Osteoblast (primary cell): ENCODE measurements at regions not wholly inside any gene's neighbourhood (a gene's known extent, or its start where the extent isn't known, plus 50 kb on each side); places are given as distances from the start of the nearest gene placed in this dataset.

Source experiments
- DNase-seq: peaks from one replicate; pipeline ENCODE4 v3.0.0; 2011; ENCODE audit warnings: low spot score, mixed read lengths; ENCODE audit not compliant: insufficient read length; ENCODE audit errors: missing footprints
- H2AFZ ChIP-seq: 2 replicates; pipeline ENCODE4 v1.6.0; 2011; ENCODE audit warnings: mild to moderate bottlenecking, low read length
- H3K27ac ChIP-seq: 2 replicates; pipeline ENCODE4 v1.5.1; 2011; ENCODE audit warnings: mild to moderate bottlenecking, low read depth, low read length, moderate library complexity
- H3K27me3 ChIP-seq: 2 replicates; pipeline ENCODE4 v1.6.0; 2012; ENCODE audit warnings: mild to moderate bottlenecking, control low read depth, inconsistent platforms, low read length, moderate library complexity; ENCODE audit not compliant: insufficient read depth
- H3K36me3 ChIP-seq: 2 replicates; pipeline ENCODE4 v1.5.1; 2011; ENCODE audit warnings: mild to moderate bottlenecking, low read length, control low read depth, moderate library complexity; ENCODE audit not compliant: insufficient read depth
- H3K4me1 ChIP-seq: 2 replicates; pipeline ENCODE4 v1.5.1; 2011; ENCODE audit warnings: mild to moderate bottlenecking, low read length, control low read depth, moderate library complexity; ENCODE audit not compliant: insufficient read depth
- H3K4me2 ChIP-seq: 2 replicates; pipeline ENCODE4 v1.6.0; 2011; ENCODE audit warnings: mild to moderate bottlenecking, low read length; ENCODE audit not compliant: insufficient read depth
- H3K4me3 ChIP-seq: fragments of 200-600 bp; sonication (generic); 3 replicates; pipeline ENCODE4 v1.5.1; 2012; ENCODE audit warnings: mild to moderate bottlenecking, low read length, inconsistent platforms; ENCODE audit not compliant: insufficient read depth
- H3K79me2 ChIP-seq: 2 replicates; pipeline ENCODE4 v1.6.0; 2012; ENCODE audit warnings: mild to moderate bottlenecking, low read length, control low read depth, inconsistent platforms; ENCODE audit not compliant: insufficient read depth
- H3K9me3 ChIP-seq: 2 replicates; pipeline ENCODE4 v1.5.1; 2011; ENCODE audit warnings: low read depth, low read length, control low read depth
- H4K20me1 ChIP-seq: 2 replicates; pipeline ENCODE4 v1.6.0; 2012; ENCODE audit warnings: mild to moderate bottlenecking, low read length, control low read depth; ENCODE audit not compliant: insufficient read depth
- TF ChIP-seq, protein P1 (sequence below): IDR thresholded peaks from 2 replicates; pipeline ENCODE4 v1.5.1; 2011; ENCODE audit warnings: mild to moderate bottlenecking, low read depth, low read length, moderate library complexity; ENCODE audit errors: extremely low read depth

DNA sequence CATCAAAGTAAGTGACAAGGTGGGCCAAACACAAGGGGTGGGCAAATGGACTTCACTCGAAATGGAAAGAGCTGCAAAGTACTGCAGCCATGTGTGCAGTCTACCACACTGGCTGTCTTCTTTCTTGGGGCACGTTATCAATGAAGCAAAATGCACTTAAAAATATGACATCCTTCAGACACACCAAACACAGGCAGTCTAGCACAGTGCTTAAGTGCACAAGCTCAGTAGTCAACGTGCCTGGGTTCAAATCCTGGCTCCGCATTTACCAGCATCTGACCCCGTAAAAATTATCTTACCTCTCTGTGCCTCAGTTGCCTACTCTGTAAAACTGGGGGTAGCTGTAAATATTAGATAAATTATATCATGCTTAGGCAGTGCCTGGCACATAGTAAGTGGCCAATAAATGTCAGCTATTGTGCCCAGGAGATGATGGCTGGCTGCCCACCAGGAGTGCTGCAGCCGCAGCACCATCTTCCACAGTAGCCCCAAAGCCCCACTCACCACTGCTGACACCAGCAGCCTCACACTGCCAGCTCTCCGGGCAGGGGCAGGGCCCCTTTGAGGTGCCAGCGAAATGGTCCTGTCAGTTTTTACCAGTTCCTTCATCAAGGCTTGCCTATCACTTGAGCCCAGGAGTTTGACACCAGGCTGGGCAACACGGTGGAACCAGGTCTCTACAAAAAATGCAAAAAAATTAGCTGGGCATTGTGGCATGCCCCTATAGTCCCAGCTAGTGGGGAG, 121.8 kb upstream of the SLC1A4 start:
- Histone ChIP-seq H3K4me1 (peaks cover 24% of the 10 kb centered on the region), H2AFZ (peak overlapping the region; percentile 39), H3K36me3 (no peaks in the 10 kb centered on the region), H3K27me3 (no peaks in the 10 kb centered on the region), H3K4me3 (no peak overlapping the region), H4K20me1 (no peaks in the 10 kb centered on the region), H3K79me2 (no peaks in the 10 kb centered on the region), H3K4me2 (peak overlapping the region; percentile 90), H3K9me3 (no peaks in the 10 kb centered on the region), H3K27ac (no peak overlapping the region)
- TF ChIP-seq, protein P1, sequence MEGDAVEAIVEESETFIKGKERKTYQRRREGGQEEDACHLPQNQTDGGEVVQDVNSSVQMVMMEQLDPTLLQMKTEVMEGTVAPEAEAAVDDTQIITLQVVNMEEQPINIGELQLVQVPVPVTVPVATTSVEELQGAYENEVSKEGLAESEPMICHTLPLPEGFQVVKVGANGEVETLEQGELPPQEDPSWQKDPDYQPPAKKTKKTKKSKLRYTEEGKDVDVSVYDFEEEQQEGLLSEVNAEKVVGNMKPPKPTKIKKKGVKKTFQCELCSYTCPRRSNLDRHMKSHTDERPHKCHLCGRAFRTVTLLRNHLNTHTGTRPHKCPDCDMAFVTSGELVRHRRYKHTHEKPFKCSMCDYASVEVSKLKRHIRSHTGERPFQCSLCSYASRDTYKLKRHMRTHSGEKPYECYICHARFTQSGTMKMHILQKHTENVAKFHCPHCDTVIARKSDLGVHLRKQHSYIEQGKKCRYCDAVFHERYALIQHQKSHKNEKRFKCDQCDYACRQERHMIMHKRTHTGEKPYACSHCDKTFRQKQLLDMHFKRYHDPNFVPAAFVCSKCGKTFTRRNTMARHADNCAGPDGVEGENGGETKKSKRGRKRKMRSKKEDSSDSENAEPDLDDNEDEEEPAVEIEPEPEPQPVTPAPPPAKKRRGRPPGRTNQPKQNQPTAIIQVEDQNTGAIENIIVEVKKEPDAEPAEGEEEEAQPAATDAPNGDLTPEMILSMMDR = no peak
- DNase-seq = no peak

GRCh38 chr2:64869126-64869525, 120.1 kb upstream of the SLC1A4 start:
- Histone ChIP-seq H3K4me1 (peaks cover 27% of the 10 kb centered on the region), H3K27me3 (no peaks in the 10 kb centered on the region), H3K4me2 (no peak overlapping the region), H2AFZ (no peak overlapping the region), H4K20me1 (no peaks in the 10 kb centered on the region), H3K79me2 (no peaks in the 10 kb centered on the region), H3K4me3 (no peak overlapping the region), H3K9me3 (no peaks in the 10 kb centered on the region), H3K36me3 (no peaks in the 10 kb centered on the region), H3K27ac (no peak overlapping the region)
- peak; percentile 81 for DNase-seq
- TF ChIP-seq, protein P1 = no peak

DNA sequence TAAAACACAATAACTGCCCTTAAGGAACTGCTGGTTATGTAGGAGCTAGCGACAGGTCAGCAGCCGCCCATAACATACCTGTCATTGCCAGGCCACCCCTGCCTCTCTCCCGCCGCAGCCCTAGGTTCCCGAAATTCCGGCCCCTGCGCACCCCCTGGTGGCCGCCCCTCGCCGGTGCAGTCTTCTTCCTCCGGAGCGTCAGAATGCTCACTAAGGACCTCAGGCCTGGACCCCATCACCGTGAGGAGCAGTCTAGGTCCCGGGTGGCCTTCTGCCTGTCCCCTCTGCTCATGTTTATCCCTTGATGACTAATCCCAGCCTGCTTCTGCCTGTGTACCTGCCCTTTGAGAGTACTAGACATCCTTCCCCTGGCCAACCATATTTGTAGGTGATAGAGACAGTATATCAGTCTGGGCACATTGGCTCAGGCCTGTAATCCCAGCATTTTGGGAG, 115.7 kb upstream of the SLC1A4 start:
- peaks cover 9% of the 10 kb centered on the region for H3K4me1 ChIP-seq
- peak overlapping the region; percentile 56 for H3K4me3 ChIP-seq
- no peaks in the 10 kb centered on the region for H3K79me2 ChIP-seq
- TF ChIP-seq, protein P1 = peak; percentile 96
- H3K27ac ChIP-seq = no peak overlapping the region
- no peaks in the 10 kb centered on the region for H3K27me3 ChIP-seq
- H3K9me3 ChIP-seq = no peaks in the 10 kb centered on the region
- peak; percentile 86 for DNase-seq
- no peaks in the 10 kb centered on the region for H3K36me3 ChIP-seq
- H2AFZ ChIP-seq = peak overlapping the region; percentile 89
- peak overlapping the region; percentile 74 for H3K4me2 ChIP-seq
- H4K20me1 ChIP-seq = no peaks in the 10 kb centered on the region

DNA sequence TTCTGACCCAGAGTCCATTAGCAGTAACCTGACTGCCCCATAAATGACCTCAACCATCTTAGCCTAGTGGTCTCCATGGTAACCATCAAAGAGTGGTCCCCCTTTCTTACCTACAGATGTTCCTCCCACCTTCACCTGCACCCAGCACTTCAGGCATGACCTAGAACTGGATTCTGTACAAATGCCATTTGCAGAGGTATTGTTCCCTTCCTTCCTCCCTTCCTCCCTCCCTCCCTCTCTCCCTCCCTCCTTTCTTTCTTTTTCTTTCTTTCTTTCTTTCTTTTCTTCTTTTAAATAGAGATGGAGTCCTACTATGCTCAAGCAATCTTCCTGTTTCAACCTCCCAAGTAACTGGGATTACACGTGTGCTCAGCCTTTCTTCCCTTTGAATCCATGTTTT, 114.6 kb upstream of the SLC1A4 start:
- Histone ChIP-seq H3K4me1 (peaks cover 9% of the 10 kb centered on the region), H3K36me3 (no peaks in the 10 kb centered on the region), H3K27me3 (no peaks in the 10 kb centered on the region)

More for the DNA sequence above, 114.6 kb upstream of the SLC1A4 start:
- Histone ChIP-seq H3K27ac (no peak overlapping the region), H3K79me2 (no peaks in the 10 kb centered on the region), H2AFZ (no peak overlapping the region), H3K4me2 (no peak overlapping the region), H3K4me3 (no peak overlapping the region), H4K20me1 (no peaks in the 10 kb centered on the region), H3K9me3 (no peaks in the 10 kb centered on the region)
- DNase-seq = no peak
- TF ChIP-seq, protein P1 = no peak
